ENCODE measurements at regions not wholly inside any gene's neighbourhood (a gene's known extent, or its start where the extent isn't known, plus 50 kb on each side); places are given as distances from the start of the nearest gene placed in this dataset.
A peak's percentile ranks its signal among the peaks of the same experiment; 100 is the strongest.

DNA sequence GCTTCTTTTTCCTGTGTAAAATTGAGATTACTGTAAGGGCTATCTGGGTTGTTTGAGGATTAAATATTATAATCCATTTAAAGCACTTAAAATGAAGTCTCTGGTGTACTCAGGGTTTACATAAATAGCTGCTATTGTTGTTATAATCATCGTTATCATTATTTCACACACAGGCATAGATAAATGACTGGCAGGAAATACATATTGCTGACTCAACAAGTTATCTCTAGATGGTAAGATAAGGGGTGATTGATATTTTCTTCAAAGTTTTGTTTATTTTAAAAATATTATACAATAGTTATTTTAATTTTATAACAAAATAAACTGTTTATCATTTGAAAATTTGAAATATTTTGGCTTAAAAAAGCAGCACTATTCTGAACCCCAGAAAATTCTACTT lies 134.3 kb upstream of the DCAF12L2 start:
- FAIRE-seq: peak; percentile 26

More for the DNA sequence above, 134.3 kb upstream of the DCAF12L2 start:
- no peak overlapping the region for H3K4me2 ChIP-seq (ENCODE audit: insufficient read depth, low read length)
- no TSS peak for BruUV-seq (replicated peaks)
- H2AFZ ChIP-seq (ENCODE audit: low read depth, low read length): no peak overlapping the region
- no peaks in the 10 kb centered on the region for H3K27me3 ChIP-seq (ENCODE audit: control insufficient read depth in 2 of 2, insufficient read depth in 2 of 2, low read length in 2 of 2)
- H3K79me2 ChIP-seq (ENCODE audit: control insufficient read depth, insufficient read depth, low read length): no peaks in the 10 kb centered on the region
- no peaks in the 10 kb centered on the region for H3K36me3 ChIP-seq (ENCODE audit: control insufficient read depth in 2 of 2, extremely low read depth in 1 of 2, insufficient read depth in 2 of 2, low read length in 2 of 2)
- no peak overlapping the region for H3K27ac ChIP-seq (ENCODE audit: insufficient read depth, low read depth, low read length)
- H3K9ac ChIP-seq (replicated peaks; ENCODE audit: extremely low read depth, insufficient read depth, low read length): no peak overlapping the region
- H3K4me3 ChIP-seq (replicated peaks in 1 of 3; ENCODE audit: insufficient read depth in 1 of 3, low read depth in 1 of 3, low read length in 3 of 3): no peak overlapping the region
- DNase-seq (ENCODE audit: low read depth, low spot score): no peak
- no peaks in the 10 kb centered on the region for H3K9me1 ChIP-seq (replicated peaks; ENCODE audit: control insufficient read depth, extremely low read depth, insufficient read depth, low read length)
- ChIA-PET POLR2A (no interaction called here), CTCF (no interaction called here)
- dilution Hi-C loops (cut with MboI; ENCODE audit: extremely low pct_ligation_motif_present, low sequenced_read_pairs) (no loop called here), intact Hi-C loops (cut with micrococcal nuclease) (no loop called here)
- no peak for TF ChIP-seq GATA2 (IDR thresholded peaks at IDR 0.05; ENCODE audit: insufficient read depth, insufficient read length, low read depth, low read length)
- TF ChIP-seq MYC (IDR thresholded peaks at IDR 0.05; ENCODE audit: low read depth, low read length): no peak
- no peak for TF ChIP-seq FOS (IDR thresholded peaks at IDR 0.05; ENCODE audit: borderline replicate concordance, insufficient read depth, low read length)
- no peak for TF ChIP-seq POLR2A (IDR thresholded peaks at IDR 0.05; ENCODE audit: low read depth, low read length)
- no peak for TF ChIP-seq JUN (IDR thresholded peaks at IDR 0.05; ENCODE audit: borderline replicate concordance, insufficient read depth, insufficient read length, low read depth)
- TF ChIP-seq POLR2AphosphoS5 (IDR thresholded peaks at IDR 0.05; ENCODE audit: insufficient read depth, low read depth, low read length): no peak
- TF ChIP-seq, protein P1, sequence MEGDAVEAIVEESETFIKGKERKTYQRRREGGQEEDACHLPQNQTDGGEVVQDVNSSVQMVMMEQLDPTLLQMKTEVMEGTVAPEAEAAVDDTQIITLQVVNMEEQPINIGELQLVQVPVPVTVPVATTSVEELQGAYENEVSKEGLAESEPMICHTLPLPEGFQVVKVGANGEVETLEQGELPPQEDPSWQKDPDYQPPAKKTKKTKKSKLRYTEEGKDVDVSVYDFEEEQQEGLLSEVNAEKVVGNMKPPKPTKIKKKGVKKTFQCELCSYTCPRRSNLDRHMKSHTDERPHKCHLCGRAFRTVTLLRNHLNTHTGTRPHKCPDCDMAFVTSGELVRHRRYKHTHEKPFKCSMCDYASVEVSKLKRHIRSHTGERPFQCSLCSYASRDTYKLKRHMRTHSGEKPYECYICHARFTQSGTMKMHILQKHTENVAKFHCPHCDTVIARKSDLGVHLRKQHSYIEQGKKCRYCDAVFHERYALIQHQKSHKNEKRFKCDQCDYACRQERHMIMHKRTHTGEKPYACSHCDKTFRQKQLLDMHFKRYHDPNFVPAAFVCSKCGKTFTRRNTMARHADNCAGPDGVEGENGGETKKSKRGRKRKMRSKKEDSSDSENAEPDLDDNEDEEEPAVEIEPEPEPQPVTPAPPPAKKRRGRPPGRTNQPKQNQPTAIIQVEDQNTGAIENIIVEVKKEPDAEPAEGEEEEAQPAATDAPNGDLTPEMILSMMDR (IDR thresholded peaks at IDR 0.05; ENCODE audit: extremely low read depth in 1 of 2, insufficient read depth in 1 of 2, low read depth in 1 of 2, low read length in 2 of 2): no peak
- no peak for TF ChIP-seq MAX (IDR thresholded peaks at IDR 0.05; ENCODE audit: insufficient read depth, insufficient read length)
- no peak for TF ChIP-seq EZH2 (IDR thresholded peaks at IDR 0.05; ENCODE audit: borderline replicate concordance, low read depth, low read length, severe bottlenecking)
- no peaks in the 10 kb centered on the region for H3K4me1 ChIP-seq (ENCODE audit: control insufficient read depth, extremely low read depth, insufficient read depth, low read length)
- no peaks in the 10 kb centered on the region for H4K20me1 ChIP-seq (replicated peaks; ENCODE audit: control insufficient read depth, extremely low read depth, insufficient read depth, low read length)
- no peaks in the 10 kb centered on the region for H3K9me3 ChIP-seq (replicated peaks; ENCODE audit: control insufficient read depth, insufficient read depth, low read length)
